ENCODE measurements at regions not wholly inside any gene's neighbourhood (a gene's known extent, or its start where the extent isn't known, plus 50 kb on each side); places are given as distances from the start of the nearest gene placed in this dataset.

- DNase-seq: no peak
Observed at GRCh38 chr2:20560891-20561636, 89.8 kb downstream of the HS1BP3 start.

DNA sequence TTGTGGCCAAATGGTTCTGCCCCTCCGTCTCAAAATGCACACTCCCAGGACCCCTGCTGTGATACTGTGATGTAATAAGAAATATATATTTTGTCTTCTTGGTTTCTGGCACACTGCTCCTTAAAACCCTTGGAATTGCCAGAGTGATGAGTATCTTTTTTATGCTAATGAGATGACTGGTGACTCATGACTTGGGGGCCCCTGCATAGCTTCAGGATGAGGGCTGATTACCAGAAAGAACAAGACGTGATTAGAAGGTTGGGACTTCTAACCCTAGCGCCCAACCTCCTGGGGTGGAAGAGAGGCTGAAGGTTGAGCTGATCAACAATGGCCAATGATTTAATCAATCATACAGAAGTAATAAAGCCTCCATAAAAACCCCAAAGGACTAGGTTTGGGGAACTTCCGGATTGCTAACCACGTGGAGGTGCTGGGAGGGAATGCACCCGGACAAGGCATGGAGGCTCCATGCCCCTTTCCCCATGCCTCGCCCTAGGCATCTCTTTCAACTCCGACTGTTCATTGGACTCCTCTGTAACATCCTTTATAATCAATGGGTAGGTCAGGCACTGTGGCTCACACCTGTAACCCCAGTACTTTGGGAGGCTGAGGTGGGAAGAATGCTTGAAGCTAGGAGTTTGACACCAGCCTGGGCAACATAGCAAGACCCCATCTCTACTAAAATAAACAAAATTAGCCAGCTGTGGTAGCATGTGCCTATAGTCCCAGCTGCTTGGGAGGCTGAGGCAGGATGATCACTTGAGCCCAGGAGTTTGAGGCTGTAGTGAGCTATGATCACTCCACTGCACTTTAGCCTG lies 89.1 kb downstream of the HS1BP3 start:
- peak; percentile 2 for DNase-seq

- DNase-seq: no peak
Observed at GRCh38 chr2:20562540-20563225, 88.2 kb downstream of the HS1BP3 start.

- DNase-seq: no peak
Observed at GRCh38 chr2:20563251-20563650, 87.6 kb downstream of the HS1BP3 start.

DNA sequence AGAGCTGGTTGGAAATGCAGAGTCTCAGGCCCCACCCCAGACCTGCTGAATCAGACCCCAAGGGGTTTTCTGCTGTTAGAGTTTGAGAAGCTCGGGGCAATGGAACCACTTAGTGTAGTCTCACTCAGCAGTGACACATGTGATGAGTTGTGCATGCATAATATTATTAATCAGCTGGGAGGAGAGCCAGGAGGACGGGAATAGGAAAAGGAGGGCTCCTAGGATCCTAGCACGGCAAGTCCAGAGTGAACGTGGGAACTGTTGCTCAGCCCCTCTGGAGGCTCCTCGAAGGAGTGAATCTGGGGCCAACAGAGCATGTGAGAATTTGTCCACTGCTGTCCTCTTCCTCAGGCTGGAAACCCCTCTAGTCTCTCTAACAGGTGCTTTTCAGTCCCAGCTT lies 87.1 kb downstream of the HS1BP3 start:
- DNase-seq: no peak

DNA sequence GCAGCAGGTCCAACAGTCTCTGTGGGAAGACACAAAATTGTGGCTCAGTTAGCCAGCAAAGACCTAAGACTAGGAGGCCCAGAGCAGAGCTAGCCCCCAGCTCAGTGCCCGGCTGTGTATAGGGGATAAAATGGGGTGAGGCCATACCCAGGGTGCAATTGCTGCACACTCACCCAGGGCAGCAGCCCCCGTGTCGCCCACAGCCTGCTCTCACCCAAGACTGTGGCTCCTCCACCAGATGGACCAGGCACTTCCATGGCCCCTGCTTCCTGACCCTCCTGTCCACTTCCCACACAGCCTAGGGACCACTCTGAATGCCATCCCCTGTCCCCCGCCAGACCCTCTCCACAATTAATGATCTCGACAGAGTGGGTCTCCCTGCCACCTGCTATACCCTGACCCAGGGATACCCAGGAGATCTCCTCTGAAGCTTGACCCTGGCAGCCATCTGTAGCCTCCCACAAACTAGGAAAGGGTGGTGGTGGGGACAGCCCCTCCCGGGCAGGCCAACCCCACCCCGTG lies 85.7 kb downstream of the HS1BP3 start:
- DNase-seq: no peak

DNA sequence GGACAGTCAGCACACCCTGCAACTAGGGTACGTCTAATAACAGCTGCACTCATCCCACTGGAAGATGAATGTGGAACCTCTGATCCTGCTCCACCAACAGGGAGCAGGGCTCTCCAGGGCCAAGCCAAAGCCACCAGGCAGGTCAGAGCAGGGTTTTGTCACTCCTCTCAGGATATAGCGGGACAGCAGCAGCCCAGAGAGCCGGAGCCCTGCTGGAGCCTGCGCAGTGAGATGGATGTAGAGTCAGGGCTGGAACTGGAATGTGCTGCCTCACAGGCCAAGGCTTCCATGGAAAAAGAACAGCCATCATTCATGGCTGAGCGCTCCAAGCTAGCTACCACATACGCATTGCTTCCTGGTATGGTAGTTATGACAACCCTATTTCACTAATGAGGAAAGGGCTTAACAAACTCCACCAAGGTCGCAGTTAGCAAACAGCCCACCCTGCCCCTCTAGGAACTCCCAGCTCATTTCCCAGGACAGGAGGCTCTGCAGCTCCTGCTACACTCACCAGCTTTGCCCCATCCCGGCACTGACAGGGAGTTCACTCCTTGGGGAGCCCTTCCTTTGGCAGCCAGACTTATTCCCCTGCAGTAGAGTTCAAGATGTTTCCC lies 85.2 kb downstream of the HS1BP3 start:
- no peak for DNase-seq

DNA sequence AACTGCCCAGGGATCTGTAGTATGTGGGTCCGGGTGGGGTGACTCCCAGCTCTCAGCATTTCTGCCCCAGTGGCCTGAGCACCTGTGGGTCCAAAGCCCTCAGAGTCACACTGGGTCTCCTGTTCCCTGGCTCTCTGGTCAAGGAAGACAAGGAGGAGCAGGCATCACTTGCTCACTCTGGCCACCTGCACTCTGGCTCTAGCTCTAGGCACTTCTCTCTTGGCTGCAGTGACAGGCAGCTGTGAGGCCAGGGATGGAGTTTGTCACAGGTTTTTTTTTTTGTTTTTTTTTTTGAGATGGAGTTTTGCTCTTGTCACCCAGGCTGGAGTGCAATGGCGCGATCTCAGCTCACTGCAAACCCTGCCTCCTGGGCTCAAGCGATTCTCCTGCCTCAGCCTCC lies 84.6 kb downstream of the HS1BP3 start:
- DNase-seq: no peak

- no peak for DNase-seq
Observed at GRCh38 chr2:20567159-20567925, 83.6 kb downstream of the HS1BP3 start.
